H1 (cell line): ENCODE measurements at regions not wholly inside any gene's neighbourhood (a gene's known extent, or its start where the extent isn't known, plus 50 kb on each side); places are given as distances from the start of the nearest gene placed in this dataset.

Experiments
- CTCF ChIA-PET: fragments of 300-600 bp; sonication (Branson Sonifier 250); formaldehyde crosslinking; loops from one replicate; lab custom pipeline; 2021; ENCODE audit not compliant: partially characterized antibody; lab: Charles Lee
- POLR2A ChIA-PET: fragments of 300-600 bp; sonication (Branson Sonifier 250); formaldehyde crosslinking; loops from one replicate; lab custom pipeline; 2021; ENCODE audit warnings: inconsistent platforms; ENCODE audit not compliant: partially characterized antibody; lab: Charles Lee
- DNase-seq, 2 experiments: peaks; one replicate each; pipeline versions ENCODE4 v3.0.0 to v3.0.0-alpha.2; 2010 to 2022; ENCODE audit warnings: low spot score in 2 of 2, low read depth in 1 of 2, mixed read lengths in 1 of 2
- FAIRE-seq: peaks from 2 replicates; lab custom pipeline; 2011; peaks lifted over from hg19 to GRCh38; lab: Jason Lieb, UNC
- H2AFZ ChIP-seq: 2 replicates; pipeline ENCODE4 v1.8.1; 2012; ENCODE audit warnings: low read length, inconsistent platforms
- H2AK5ac ChIP-seq: 2 replicates; pipeline ENCODE4 v1.6.1; 2013; ENCODE audit warnings: low read depth, low read length
- H2BK120ac ChIP-seq: replicated peaks from 2 replicates; pipeline ENCODE3; 2013; ENCODE audit warnings: low read depth, low read length, inconsistent platforms
- H2BK12ac ChIP-seq: 2 replicates; pipeline ENCODE4 v1.6.1; 2013; ENCODE audit warnings: low read depth, low read length
- H2BK15ac ChIP-seq: 2 replicates; pipeline ENCODE4 v1.6.1; 2013; ENCODE audit warnings: low read length
- H2BK20ac ChIP-seq: 2 replicates; pipeline ENCODE4 v1.6.1; 2013; ENCODE audit warnings: low read length
- H2BK5ac ChIP-seq: 2 replicates; pipeline ENCODE4 v1.6.1; 2013; ENCODE audit warnings: low read depth, low read length
- H3K14ac ChIP-seq: 2 replicates; pipeline ENCODE4 v1.6.1; 2013; ENCODE audit warnings: inconsistent platforms; ENCODE audit not compliant: insufficient read length
- H3K18ac ChIP-seq: 2 replicates; pipeline ENCODE4 v1.6.1; 2013; ENCODE audit warnings: low read length; ENCODE audit errors: extremely low read depth
- H3K23ac ChIP-seq: 2 replicates; pipeline ENCODE4 v1.6.1; 2013; ENCODE audit warnings: inconsistent platforms; ENCODE audit not compliant: insufficient read length
- H3K23me2 ChIP-seq: 2 replicates; pipeline ENCODE4 v1.6.1; 2013; ENCODE audit warnings: low read depth, low read length
- H3K27ac ChIP-seq: 2 replicates; pipeline ENCODE4 v1.6.1; 2011; ENCODE audit warnings: low read depth, low read length, inconsistent platforms
- H3K27me3 ChIP-seq, 4 experiments: replicated peaks in 1 of 4; 1 replicate in 1 of 4; 2 replicates in 3 of 4; pipeline versions ENCODE4 v1.6.1 to v1.8.1; 2011 to 2013; ENCODE audit warnings: low read length in 3 of 4, mild to moderate bottlenecking in 3 of 4, inconsistent platforms in 2 of 4, mixed read lengths in 2 of 4, moderate library complexity in 1 of 4; ENCODE audit not compliant: control insufficient read depth in 3 of 4, insufficient read depth in 3 of 4; ENCODE audit errors: extremely low read depth in 1 of 4
- H3K36me3 ChIP-seq, 4 experiments: 2 replicates each; pipeline versions ENCODE4 v1.6.1 to v1.8.1; 2011 to 2013; ENCODE audit warnings: mild to moderate bottlenecking in 4 of 4, low read length in 3 of 4, moderate library complexity in 2 of 4, control low read depth in 1 of 4, inconsistent platforms in 1 of 4; ENCODE audit not compliant: insufficient read depth in 4 of 4, control insufficient read depth in 2 of 4
- H3K4ac ChIP-seq: replicated peaks from 2 replicates; pipeline ENCODE3; 2013; ENCODE audit warnings: low read length, low read depth, mixed read lengths, inconsistent platforms; ENCODE audit not compliant: insufficient read length
- H3K4me1 ChIP-seq, 4 experiments: replicated peaks in 1 of 4; 1 replicate in 1 of 4; 2 replicates in 3 of 4; pipeline versions ENCODE4 v1.6.1 to v1.8.1; 2011 to 2013; ENCODE audit warnings: low read length in 3 of 4, inconsistent platforms in 2 of 4, mixed read lengths in 1 of 4; ENCODE audit not compliant: insufficient read depth in 4 of 4, control insufficient read depth in 3 of 4
- H3K4me2 ChIP-seq, 2 experiments: 2 replicates each; pipeline versions ENCODE4 v1.6.1 to v1.8.1; 2011 to 2013; ENCODE audit warnings: low read depth in 2 of 2, low read length in 2 of 2, control low read depth in 1 of 2, inconsistent platforms in 1 of 2, mild to moderate bottlenecking in 1 of 2; ENCODE audit not compliant: insufficient read depth in 1 of 2
- H3K4me3 ChIP-seq, 4 experiments: fragments of 200-600, 300-600 bp in 1 of 4; sonication (generic), shearing (Covaris generic), sonication (Bioruptor Twin) in 1 of 4; 2 replicates each; pipeline versions ENCODE4 v1.5.1 to v1.8.1; 2011 to 2016; ENCODE audit warnings: low read length in 4 of 4, low read depth in 3 of 4, control low read depth in 2 of 4, inconsistent platforms in 2 of 4, mild to moderate bottlenecking in 2 of 4, mixed read lengths in 1 of 4, moderate library complexity in 1 of 4; ENCODE audit not compliant: insufficient read depth in 2 of 4; ENCODE audit errors: extremely low read depth in 1 of 4
- H3K56ac ChIP-seq: replicated peaks from 2 replicates; pipeline ENCODE3; 2013; ENCODE audit warnings: low read depth, mild to moderate bottlenecking, mixed read lengths, low read length, inconsistent platforms; ENCODE audit not compliant: insufficient read length
- H3K79me1 ChIP-seq: 2 replicates; pipeline ENCODE4 v1.6.1; 2013; ENCODE audit warnings: low read depth, low read length, control low read depth
- H3K79me2 ChIP-seq, 2 experiments: 2 replicates each; pipeline versions ENCODE4 v1.6.1 to v1.8.1; 2012 to 2013; ENCODE audit warnings: low read length in 2 of 2, mild to moderate bottlenecking in 2 of 2, inconsistent platforms in 1 of 2; ENCODE audit not compliant: insufficient read depth in 2 of 2, control insufficient read depth in 1 of 2
- H3K9ac ChIP-seq, 4 experiments: replicated peaks in 1 of 4; 1 replicate in 1 of 4; 2 replicates in 3 of 4; pipeline versions ENCODE4 v1.6.1 to v1.8.1; 2011 to 2013; ENCODE audit warnings: low read depth in 3 of 4, low read length in 3 of 4, control low read depth in 2 of 4, mild to moderate bottlenecking in 2 of 4, moderate library complexity in 2 of 4, inconsistent platforms in 1 of 4; ENCODE audit errors: extremely low read depth in 1 of 4
- H3K9me3 ChIP-seq, 2 experiments: 2 replicates each; pipeline versions ENCODE4 v1.6.1 to v1.8.1; 2012 to 2013; ENCODE audit warnings: mild to moderate bottlenecking in 2 of 2, moderate library complexity in 2 of 2, control low read depth in 1 of 2, inconsistent platforms in 1 of 2, low read depth in 1 of 2, low read length in 1 of 2, mixed read lengths in 1 of 2; ENCODE audit not compliant: insufficient read depth in 2 of 2
- H4K20me1 ChIP-seq, 2 experiments: replicated peaks in 1 of 2; 2 replicates each; pipeline versions ENCODE3 to v1.8.1; 2011 to 2013; ENCODE audit warnings: inconsistent platforms in 2 of 2, low read length in 2 of 2, mild to moderate bottlenecking in 1 of 2; ENCODE audit not compliant: insufficient read depth in 2 of 2, control insufficient read depth in 1 of 2
- H4K5ac ChIP-seq: 2 replicates; pipeline ENCODE4 v1.6.1; 2013; ENCODE audit warnings: low read length, low read depth, mixed read lengths, inconsistent platforms; ENCODE audit not compliant: insufficient read length
- H4K8ac ChIP-seq: 2 replicates; pipeline ENCODE4 v1.8.0; 2013; ENCODE audit warnings: mild to moderate bottlenecking, moderate library complexity, low read length, inconsistent platforms; ENCODE audit not compliant: insufficient read depth; ENCODE audit errors: extremely low read depth
- H4K91ac ChIP-seq: replicated peaks from 2 replicates; pipeline ENCODE3; 2013; ENCODE audit warnings: low read length, mixed read lengths, inconsistent platforms; ENCODE audit not compliant: insufficient read length
- GTF2F1 ChIP-seq: IDR thresholded peaks from 2 replicates; pipeline ENCODE4 v1.6.1; 2012; ENCODE audit warnings: low read depth, low read length, improper control_type of control experiment, borderline replicate concordance
- RXRA ChIP-seq: IDR thresholded peaks from 2 replicates; pipeline ENCODE4 v1.6.1; 2011; ENCODE audit warnings: low read depth, mild to moderate bottlenecking, low read length, moderate library complexity; ENCODE audit not compliant: insufficient read depth
- WGBS, 2 experiments: shearing (Covaris generic) in 1 of 2; methylation state at CpG; one replicate each; pipeline versions ENCODE4 v1.1.6 to v1.1.7; 2013 to 2015; ENCODE audit warnings: low lambda C conversion rate in 2 of 2, mixed read lengths in 2 of 2, inconsistent platforms in 1 of 2, low coverage in 1 of 2, missing lambda C conversion rate in 1 of 2; ENCODE audit not compliant: insufficient replicate concordance in 2 of 2, insufficient coverage in 1 of 2, insufficient read length in 1 of 2; ENCODE audit errors: extremely low coverage in 1 of 2, missing lambda C conversion rate in 1 of 2; 5-methylcytosine and 5-hydroxymethylcytosine counted together

- Histone ChIP-seq H3K9me3 (no peaks in the 10 kb centered on the region), H3K4me2 (no peak overlapping the region), H2BK5ac (no peak overlapping the region), H2BK15ac (no peak overlapping the region), H2AK5ac (no peak overlapping the region), H4K91ac (no peak overlapping the region), H3K4me3 (no peak overlapping the region), H3K79me1 (no peaks in the 10 kb centered on the region), H3K23ac (no peak overlapping the region), H3K27ac (no peak overlapping the region), H3K36me3 (no peaks in the 10 kb centered on the region), H3K4ac (no peak overlapping the region), H2AFZ (peak overlapping the region; percentile 12; the same call in 1 of the 2 replicates), H3K56ac (no peak overlapping the region), H3K14ac (no peak overlapping the region), H4K5ac (no peak overlapping the region), H3K18ac (no peak overlapping the region), H3K23me2 (no peaks in the 10 kb centered on the region), H4K8ac (no peak overlapping the region), H2BK12ac (no peak overlapping the region), H3K79me2 (no peaks in the 10 kb centered on the region), H3K9ac (no peak overlapping the region), H2BK120ac (no peak overlapping the region), H3K4me1 (no peaks in the 10 kb centered on the region), H4K20me1 (no peaks in the 10 kb centered on the region), H3K27me3 (no peaks in the 10 kb centered on the region), H2BK20ac (no peak overlapping the region)
- no peak for DNase-seq
- POLR2A ChIA-PET, result interaction anchor here (1.2 kb wide), 1 partner anchor 371 kb away, joined by 4 read pairs; the partner anchor contains the start of gene BTG1
- WGBS, 2 experiments, result 71% methylated on average over 1 of the region's 1 CpG; no CpG with 5 or more reads in 1 of the 2 experiments
- TF ChIP-seq GTF2F1 (no peak), RXRA (no peak)
- CTCF ChIA-PET, result interaction anchor here (0.8 to 1.2 kb wide), 2 partner anchors 47 to 54 kb away, joined by 3 to 4 read pairs; no protein-coding TSS in a partner anchor
- no peak for FAIRE-seq
Observed at GRCh38 chr12:92516277-92516600, 186.6 kb upstream of the PLEKHG7 start.
